Hepatocyte (in vitro differentiated cells): ENCODE measurements at regions not wholly inside any gene's neighbourhood (a gene's known extent, or its start where the extent isn't known, plus 50 kb on each side); places are given as distances from the start of the nearest gene placed in this dataset.

Experiments used
- EZH2phosphoT487 ChIP-seq: fragments of 200-600 bp; sonication (generic); IDR thresholded peaks from one replicate; pipeline ENCODE4 v1.6.1; 2018; ENCODE audit warnings: antibody characterized with exemption, mild to moderate bottlenecking, low read depth, moderate library complexity; ENCODE audit not compliant: unreplicated experiment, severe bottlenecking
- TF ChIP-seq, protein P1 (sequence below): fragments of 200-600 bp; sonication (generic); IDR thresholded peaks from 2 replicates; pipeline ENCODE4 v1.5.1; 2016; ENCODE audit warnings: antibody characterized with exemption, mild to moderate bottlenecking; ENCODE audit not compliant: poor library complexity

DNA sequence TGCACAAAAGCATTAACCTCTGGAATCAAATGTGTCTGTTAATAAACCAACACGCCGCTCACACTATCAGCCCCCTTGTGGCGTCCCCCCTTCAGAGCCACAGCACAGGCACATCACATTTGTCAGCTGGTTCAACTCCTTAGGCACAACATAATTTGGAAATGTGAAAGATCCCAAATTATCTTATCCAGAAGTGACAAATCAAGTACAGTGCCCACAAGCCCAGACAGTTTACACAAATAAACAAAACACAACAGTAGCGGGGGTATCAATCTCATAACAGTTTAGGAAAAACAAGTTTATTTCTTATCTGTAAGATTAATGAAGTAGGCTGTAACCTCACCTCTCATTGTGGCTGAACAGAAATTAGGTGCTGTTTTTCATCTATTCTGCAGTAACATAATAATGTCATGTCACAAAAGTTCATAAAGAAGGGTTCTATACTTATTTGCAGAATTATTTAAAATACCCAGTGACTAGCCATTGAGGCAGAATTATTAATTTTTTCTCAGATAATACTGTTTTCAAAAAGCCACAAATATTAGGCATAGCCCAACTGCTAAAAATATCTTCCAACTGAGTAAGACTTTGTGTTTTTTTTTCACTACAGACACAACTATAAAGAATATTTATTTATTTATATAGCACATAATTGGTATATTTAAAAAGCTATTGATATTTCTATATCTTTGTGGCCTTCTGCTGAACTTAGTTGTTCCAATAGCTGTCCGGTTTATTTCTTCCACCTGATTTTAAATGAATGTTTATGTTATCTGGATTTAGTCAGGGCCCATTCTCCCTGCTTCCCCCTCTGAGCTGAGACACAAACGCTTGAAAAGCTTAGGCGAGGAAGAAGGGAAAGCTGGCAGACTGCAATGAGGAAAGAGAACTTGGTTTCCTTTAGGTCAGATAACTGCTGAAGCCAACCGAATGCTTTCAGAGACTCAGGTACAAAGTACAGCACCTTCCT, 214.7 kb downstream of the QDPR start:
- TF ChIP-seq, protein P1, sequence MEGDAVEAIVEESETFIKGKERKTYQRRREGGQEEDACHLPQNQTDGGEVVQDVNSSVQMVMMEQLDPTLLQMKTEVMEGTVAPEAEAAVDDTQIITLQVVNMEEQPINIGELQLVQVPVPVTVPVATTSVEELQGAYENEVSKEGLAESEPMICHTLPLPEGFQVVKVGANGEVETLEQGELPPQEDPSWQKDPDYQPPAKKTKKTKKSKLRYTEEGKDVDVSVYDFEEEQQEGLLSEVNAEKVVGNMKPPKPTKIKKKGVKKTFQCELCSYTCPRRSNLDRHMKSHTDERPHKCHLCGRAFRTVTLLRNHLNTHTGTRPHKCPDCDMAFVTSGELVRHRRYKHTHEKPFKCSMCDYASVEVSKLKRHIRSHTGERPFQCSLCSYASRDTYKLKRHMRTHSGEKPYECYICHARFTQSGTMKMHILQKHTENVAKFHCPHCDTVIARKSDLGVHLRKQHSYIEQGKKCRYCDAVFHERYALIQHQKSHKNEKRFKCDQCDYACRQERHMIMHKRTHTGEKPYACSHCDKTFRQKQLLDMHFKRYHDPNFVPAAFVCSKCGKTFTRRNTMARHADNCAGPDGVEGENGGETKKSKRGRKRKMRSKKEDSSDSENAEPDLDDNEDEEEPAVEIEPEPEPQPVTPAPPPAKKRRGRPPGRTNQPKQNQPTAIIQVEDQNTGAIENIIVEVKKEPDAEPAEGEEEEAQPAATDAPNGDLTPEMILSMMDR = no peak
- no peak for TF ChIP-seq EZH2phosphoT487
